ENCODE measurements at regions not wholly inside any gene's neighbourhood (a gene's known extent, or its start where the extent isn't known, plus 50 kb on each side); places are given as distances from the start of the nearest gene placed in this dataset.

- Histone ChIP-seq H3K4me3 (no peak overlapping the region), H3K36me3 (no peaks in the 10 kb centered on the region), H3K9me3 (no peaks in the 10 kb centered on the region), H3K4me1 (ENCODE audit: control insufficient read depth in 1 of 2, low read depth in 2 of 2) (peaks cover 0 to 4% of the 10 kb centered on the region in 2 donors), H3K27me3 (replicated peaks; ENCODE audit: insufficient read depth) (no peaks in the 10 kb centered on the region), H3K27ac (no peak overlapping the region)
- no peak for TF ChIP-seq CTCF (IDR thresholded peaks at IDR 0.05)
- DNase-seq (ENCODE audit: low spot score) (no peak), ATAC-seq (ENCODE audit: insufficient number of reproducible peaks, low FRiP score, low read depth) (no peak)
Observed at GRCh38 chr2:241929551-241930490, 60.3 kb downstream of the RTP5 start.

- Histone ChIP-seq H3K4me3 (no peak overlapping the region), H3K9me3 (no peaks in the 10 kb centered on the region), H3K27me3 (replicated peaks; ENCODE audit: insufficient read depth) (no peaks in the 10 kb centered on the region), H3K36me3 (no peaks in the 10 kb centered on the region), H3K4me1 (ENCODE audit: control insufficient read depth in 1 of 2, low read depth in 2 of 2) (peaks cover 0 to 4% of the 10 kb centered on the region in 2 donors), H3K27ac (no peak overlapping the region)
- no peak for TF ChIP-seq CTCF (IDR thresholded peaks at IDR 0.05)
- ATAC-seq (ENCODE audit: insufficient number of reproducible peaks, low FRiP score, low read depth) (no peak), DNase-seq (ENCODE audit: low spot score) (no peak)
Observed at GRCh38 chr2:241931084-241931975, 61.8 kb downstream of the RTP5 start.

- Histone ChIP-seq H3K4me1 (ENCODE audit: control insufficient read depth in 1 of 2, low read depth in 2 of 2) (peaks cover 0 to 4% of the 10 kb centered on the region in 2 donors), H3K9me3 (no peaks in the 10 kb centered on the region), H3K27ac (no peak overlapping the region), H3K4me3 (no peak overlapping the region), H3K27me3 (replicated peaks; ENCODE audit: insufficient read depth) (no peaks in the 10 kb centered on the region), H3K36me3 (no peaks in the 10 kb centered on the region)
- DNase-seq (ENCODE audit: low spot score), result no peak
- TF ChIP-seq CTCF (IDR thresholded peaks at IDR 0.05), result no peak
- no peak for ATAC-seq (ENCODE audit: insufficient number of reproducible peaks, low FRiP score, low read depth)
Observed at GRCh38 chr2:241931976-241932898, 62.7 kb downstream of the RTP5 start.

GRCh38 chr2:241932899-241933178 lies 63.3 kb downstream of the RTP5 start:
- no peaks in the 10 kb centered on the region for H3K27me3 ChIP-seq (replicated peaks; ENCODE audit: insufficient read depth)
- no peak overlapping the region for H3K4me3 ChIP-seq
- no peak for TF ChIP-seq CTCF (IDR thresholded peaks at IDR 0.05)
- DNase-seq (ENCODE audit: low spot score), result no peak
- H3K36me3 ChIP-seq, result no peaks in the 10 kb centered on the region
- H3K27ac ChIP-seq, result no peak overlapping the region
- H3K9me3 ChIP-seq, result no peaks in the 10 kb centered on the region
- ATAC-seq (ENCODE audit: insufficient number of reproducible peaks, low FRiP score, low read depth), result no peak
- H3K4me1 ChIP-seq (ENCODE audit: control insufficient read depth in 1 of 2, low read depth in 2 of 2), result peaks cover 0 to 4% of the 10 kb centered on the region in 2 donors
